ENCODE measurements at regions not wholly inside any gene's neighbourhood (a gene's known extent, or its start where the extent isn't known, plus 50 kb on each side); places are given as distances from the start of the nearest gene placed in this dataset.

GRCh38 chr6:33875696-33876095 lies 71.9 kb upstream of the MLN start:
- H3K9me3 ChIP-seq (replicated peaks in 1 of 3), result no peaks in the 10 kb centered on the region
- 80 to 90% (median 88%) methylated on average over 5 of the region's 5 CpGs for WGBS, 4 donors
- H3K27me3 ChIP-seq, result no peaks in the 10 kb centered on the region
- no peak overlapping the region for H3K27ac ChIP-seq
- H3K4me3 ChIP-seq, result no peak overlapping the region
- TF ChIP-seq POLR2A (IDR thresholded peaks at IDR 0.05), result no peak
- no peaks in the 10 kb centered on the region for H3K36me3 ChIP-seq (replicated peaks in 1 of 2)
- no peaks in the 10 kb centered on the region for H3K4me1 ChIP-seq (replicated peaks in 1 of 2)
- intact Hi-C loops (cut with DNase I), result no loop called here
- DNase-seq, result no peak

- TF ChIP-seq, protein P1, sequence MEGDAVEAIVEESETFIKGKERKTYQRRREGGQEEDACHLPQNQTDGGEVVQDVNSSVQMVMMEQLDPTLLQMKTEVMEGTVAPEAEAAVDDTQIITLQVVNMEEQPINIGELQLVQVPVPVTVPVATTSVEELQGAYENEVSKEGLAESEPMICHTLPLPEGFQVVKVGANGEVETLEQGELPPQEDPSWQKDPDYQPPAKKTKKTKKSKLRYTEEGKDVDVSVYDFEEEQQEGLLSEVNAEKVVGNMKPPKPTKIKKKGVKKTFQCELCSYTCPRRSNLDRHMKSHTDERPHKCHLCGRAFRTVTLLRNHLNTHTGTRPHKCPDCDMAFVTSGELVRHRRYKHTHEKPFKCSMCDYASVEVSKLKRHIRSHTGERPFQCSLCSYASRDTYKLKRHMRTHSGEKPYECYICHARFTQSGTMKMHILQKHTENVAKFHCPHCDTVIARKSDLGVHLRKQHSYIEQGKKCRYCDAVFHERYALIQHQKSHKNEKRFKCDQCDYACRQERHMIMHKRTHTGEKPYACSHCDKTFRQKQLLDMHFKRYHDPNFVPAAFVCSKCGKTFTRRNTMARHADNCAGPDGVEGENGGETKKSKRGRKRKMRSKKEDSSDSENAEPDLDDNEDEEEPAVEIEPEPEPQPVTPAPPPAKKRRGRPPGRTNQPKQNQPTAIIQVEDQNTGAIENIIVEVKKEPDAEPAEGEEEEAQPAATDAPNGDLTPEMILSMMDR (IDR thresholded peaks at IDR 0.05), result no peak
- no peak for TF ChIP-seq POLR2A (IDR thresholded peaks at IDR 0.05)
These were observed 71.4 kb upstream of the MLN start for GRCh38 chr6:33875141-33875581.

GRCh38 chr6:33874136-33874760 lies 70.4 kb upstream of the MLN start:
- Histone ChIP-seq H3K27me3 (no peaks in the 10 kb centered on the region), H3K9me3 (replicated peaks in 1 of 3) (no peaks in the 10 kb centered on the region), H3K36me3 (replicated peaks in 1 of 2) (no peaks in the 10 kb centered on the region), H3K4me3 (no peak overlapping the region), H3K4me1 (replicated peaks in 1 of 2) (no peaks in the 10 kb centered on the region), H3K27ac (no peak overlapping the region)
- TF ChIP-seq POLR2A (IDR thresholded peaks at IDR 0.05), result no peak
- 81 to 89% (median 87%) methylated on average over 17 of the region's 17 CpGs for WGBS, 4 donors
- intact Hi-C loops (cut with DNase I), result no loop called here
- no peak for DNase-seq

More at GRCh38 chr6:33875141-33875581, 71.4 kb upstream of the MLN start:
- no peak overlapping the region for H3K4me3 ChIP-seq
- 69 to 81% (median 77%) methylated on average over 6 of the region's 6 CpGs for WGBS, 4 donors
- H3K27ac ChIP-seq, result no peak overlapping the region
- no peaks in the 10 kb centered on the region for H3K9me3 ChIP-seq (replicated peaks in 1 of 3)
- no peak for DNase-seq
- H3K27me3 ChIP-seq, result no peaks in the 10 kb centered on the region
- no peaks in the 10 kb centered on the region for H3K4me1 ChIP-seq (replicated peaks in 1 of 2)
- H3K36me3 ChIP-seq (replicated peaks in 1 of 2), result no peaks in the 10 kb centered on the region
- intact Hi-C loops (cut with DNase I), result no loop called here

GRCh38 chr6:33872761-33873160 lies 69.0 kb upstream of the MLN start:
- H3K9me3 ChIP-seq (replicated peaks in 1 of 3), result no peaks in the 10 kb centered on the region
- H3K36me3 ChIP-seq (replicated peaks in 1 of 2), result no peaks in the 10 kb centered on the region
- no peak overlapping the region for H3K27ac ChIP-seq
- WGBS, 4 donors, result 73 to 85% (median 79%) methylated on average over 7 of the region's 7 CpGs
- intact Hi-C loops (cut with DNase I), result no loop called here
- no peaks in the 10 kb centered on the region for H3K27me3 ChIP-seq
- no peak for TF ChIP-seq POLR2A (IDR thresholded peaks at IDR 0.05)
- TF ChIP-seq, protein P1 (IDR thresholded peaks at IDR 0.05), result no peak
- no peak for DNase-seq
- H3K4me3 ChIP-seq, result no peak overlapping the region
- H3K4me1 ChIP-seq (replicated peaks in 1 of 2), result no peaks in the 10 kb centered on the region

DNA sequence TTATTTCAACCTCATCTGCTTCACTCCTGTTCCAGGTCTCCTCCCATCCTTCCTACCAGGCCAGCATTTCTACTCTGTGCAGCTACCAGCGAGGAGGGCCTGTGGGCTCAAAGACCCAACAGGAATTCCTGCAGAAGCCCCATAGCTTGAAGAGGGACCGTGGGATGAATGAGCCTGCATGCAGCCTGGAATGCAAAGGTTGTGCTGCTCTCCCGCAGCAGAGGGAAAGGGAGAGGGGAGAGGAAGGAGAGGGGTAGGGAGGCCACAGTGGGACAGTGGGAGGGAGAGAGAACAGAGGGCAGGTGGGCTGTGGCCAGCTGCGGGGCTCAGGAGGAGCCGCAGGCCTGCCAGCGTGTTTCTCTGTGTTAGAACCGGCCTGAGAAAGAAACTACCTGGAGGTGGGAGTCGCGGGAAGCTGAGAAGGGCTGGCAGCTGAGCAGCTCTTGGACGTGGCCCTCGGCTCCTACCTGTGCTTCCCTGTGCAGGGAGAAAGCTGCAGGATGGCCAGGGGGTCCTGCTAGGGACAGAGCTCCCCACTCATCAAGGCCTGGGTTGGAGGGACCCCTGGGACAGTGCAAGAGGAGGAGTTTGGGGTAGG lies 66.1 kb upstream of the MLN start:
- H3K4me3 ChIP-seq, result no peak overlapping the region
- no peak for TF ChIP-seq POLR2A (IDR thresholded peaks at IDR 0.05)
- TF ChIP-seq, protein P1 (IDR thresholded peaks at IDR 0.05), result no peak
- H3K4me1 ChIP-seq (replicated peaks in 1 of 2), result no peaks in the 10 kb centered on the region
- no peak for DNase-seq
- no peak overlapping the region for H3K27ac ChIP-seq
- 63 to 74% (median 67%) methylated on average over 11 of the region's 11 CpGs for WGBS, 4 donors
- no peaks in the 10 kb centered on the region for H3K27me3 ChIP-seq
- intact Hi-C loops (cut with DNase I), result no loop called here
- no peaks in the 10 kb centered on the region for H3K36me3 ChIP-seq (replicated peaks in 1 of 2)
- H3K9me3 ChIP-seq (replicated peaks in 1 of 3), result no peaks in the 10 kb centered on the region

All from adrenal gland (tissue), 9 donors.